ENCODE measurements at regions not wholly inside any gene's neighbourhood (a gene's known extent, or its start where the extent isn't known, plus 50 kb on each side); places are given as distances from the start of the nearest gene placed in this dataset.

DNA sequence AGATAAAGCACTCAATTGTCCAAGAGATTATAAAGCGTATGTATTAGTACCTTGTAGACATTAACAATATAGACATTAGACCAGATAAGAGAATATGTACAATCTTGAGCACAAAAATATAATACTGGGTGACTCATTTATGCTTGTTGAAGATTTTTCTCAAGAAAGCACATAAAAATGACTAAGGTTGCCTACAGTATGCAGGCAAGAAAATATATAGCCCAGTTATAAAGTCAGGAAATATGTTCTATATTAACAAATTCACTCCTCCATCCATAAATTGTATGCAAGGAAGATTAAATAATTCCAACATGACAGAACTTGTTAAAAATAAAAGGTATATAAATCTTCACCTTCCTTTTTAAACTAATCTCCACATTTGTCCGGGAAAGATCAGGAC is 356.4 kb upstream of the SLC39A10 start:
- Histone ChIP-seq H3K27me3 (replicated peaks; ENCODE audit: insufficient read depth) (no peaks in the 10 kb centered on the region), H3K27ac (no peak overlapping the region), H3K4me1 (ENCODE audit: control insufficient read depth in 1 of 2, low read depth in 2 of 2) (no peaks in the 10 kb centered on the region), H3K36me3 (no peaks in the 10 kb centered on the region), H3K4me3 (no peak overlapping the region), H3K9me3 (no peaks in the 10 kb centered on the region)
- TF ChIP-seq, protein P1, sequence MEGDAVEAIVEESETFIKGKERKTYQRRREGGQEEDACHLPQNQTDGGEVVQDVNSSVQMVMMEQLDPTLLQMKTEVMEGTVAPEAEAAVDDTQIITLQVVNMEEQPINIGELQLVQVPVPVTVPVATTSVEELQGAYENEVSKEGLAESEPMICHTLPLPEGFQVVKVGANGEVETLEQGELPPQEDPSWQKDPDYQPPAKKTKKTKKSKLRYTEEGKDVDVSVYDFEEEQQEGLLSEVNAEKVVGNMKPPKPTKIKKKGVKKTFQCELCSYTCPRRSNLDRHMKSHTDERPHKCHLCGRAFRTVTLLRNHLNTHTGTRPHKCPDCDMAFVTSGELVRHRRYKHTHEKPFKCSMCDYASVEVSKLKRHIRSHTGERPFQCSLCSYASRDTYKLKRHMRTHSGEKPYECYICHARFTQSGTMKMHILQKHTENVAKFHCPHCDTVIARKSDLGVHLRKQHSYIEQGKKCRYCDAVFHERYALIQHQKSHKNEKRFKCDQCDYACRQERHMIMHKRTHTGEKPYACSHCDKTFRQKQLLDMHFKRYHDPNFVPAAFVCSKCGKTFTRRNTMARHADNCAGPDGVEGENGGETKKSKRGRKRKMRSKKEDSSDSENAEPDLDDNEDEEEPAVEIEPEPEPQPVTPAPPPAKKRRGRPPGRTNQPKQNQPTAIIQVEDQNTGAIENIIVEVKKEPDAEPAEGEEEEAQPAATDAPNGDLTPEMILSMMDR (IDR thresholded peaks at IDR 0.05): no peak
- ATAC-seq (ENCODE audit: insufficient number of reproducible peaks, low FRiP score, low read depth): no peak
- no peak for DNase-seq (ENCODE audit: low spot score)

DNA sequence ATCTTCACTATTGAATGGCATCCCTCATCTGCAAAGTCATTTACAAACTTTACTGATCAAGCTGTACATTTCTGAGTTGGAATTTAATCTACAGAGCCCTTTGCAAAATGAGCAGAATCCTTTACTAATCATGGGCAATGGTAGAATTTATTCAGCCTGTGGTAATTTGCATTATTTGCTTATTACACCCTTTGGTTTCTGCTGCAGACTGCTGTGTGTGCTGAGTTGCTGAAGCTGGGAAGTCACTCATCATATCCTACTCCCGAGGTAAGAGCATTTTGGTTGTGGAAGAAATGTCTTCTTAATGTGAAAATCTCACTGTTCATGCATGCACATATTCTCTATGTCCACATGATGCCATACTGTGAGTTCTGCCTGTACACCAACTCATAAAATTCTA is 357.4 kb upstream of the SLC39A10 start:
- ATAC-seq (ENCODE audit: insufficient number of reproducible peaks, low FRiP score, low read depth): no peak
- no peaks in the 10 kb centered on the region for H3K4me1 ChIP-seq (ENCODE audit: control insufficient read depth in 1 of 2, low read depth in 2 of 2)
- H3K27ac ChIP-seq: no peak overlapping the region
- H3K27me3 ChIP-seq (replicated peaks; ENCODE audit: insufficient read depth): no peaks in the 10 kb centered on the region
- no peak for DNase-seq (ENCODE audit: low spot score)
- TF ChIP-seq, protein P1 (IDR thresholded peaks at IDR 0.05): no peak
- no peaks in the 10 kb centered on the region for H3K36me3 ChIP-seq
- no peaks in the 10 kb centered on the region for H3K9me3 ChIP-seq
- H3K4me3 ChIP-seq: no peak overlapping the region

DNA sequence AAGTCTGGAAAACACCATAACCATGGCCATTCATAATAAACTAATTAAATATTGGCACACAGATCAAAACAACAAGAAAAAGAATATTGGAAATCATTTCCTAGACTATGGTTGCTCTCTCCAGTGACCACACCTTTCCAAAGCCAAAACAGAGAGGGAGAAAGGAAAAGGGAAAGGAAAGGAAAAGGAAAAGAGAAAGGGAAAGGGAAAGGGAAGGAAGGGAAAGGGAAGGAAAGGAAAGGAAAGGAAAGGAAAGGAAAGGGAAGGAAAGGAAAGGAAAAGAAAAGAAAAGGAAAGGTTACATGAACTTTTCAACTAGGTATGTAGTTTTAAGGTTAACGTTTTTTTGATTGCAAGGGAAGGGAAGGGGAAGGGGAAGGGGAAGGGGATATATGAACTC is 360.5 kb upstream of the SLC39A10 start:
- ATAC-seq (ENCODE audit: insufficient number of reproducible peaks, low FRiP score, low read depth) (no peak), DNase-seq (ENCODE audit: low spot score) (no peak)
- Histone ChIP-seq H3K4me3 (no peak overlapping the region), H3K9me3 (no peaks in the 10 kb centered on the region), H3K27me3 (replicated peaks; ENCODE audit: insufficient read depth) (no peaks in the 10 kb centered on the region), H3K4me1 (ENCODE audit: control insufficient read depth in 1 of 2, low read depth in 2 of 2) (no peaks in the 10 kb centered on the region), H3K27ac (no peak overlapping the region), H3K36me3 (no peaks in the 10 kb centered on the region)
- TF ChIP-seq, protein P1 (IDR thresholded peaks at IDR 0.05): no peak

DNA sequence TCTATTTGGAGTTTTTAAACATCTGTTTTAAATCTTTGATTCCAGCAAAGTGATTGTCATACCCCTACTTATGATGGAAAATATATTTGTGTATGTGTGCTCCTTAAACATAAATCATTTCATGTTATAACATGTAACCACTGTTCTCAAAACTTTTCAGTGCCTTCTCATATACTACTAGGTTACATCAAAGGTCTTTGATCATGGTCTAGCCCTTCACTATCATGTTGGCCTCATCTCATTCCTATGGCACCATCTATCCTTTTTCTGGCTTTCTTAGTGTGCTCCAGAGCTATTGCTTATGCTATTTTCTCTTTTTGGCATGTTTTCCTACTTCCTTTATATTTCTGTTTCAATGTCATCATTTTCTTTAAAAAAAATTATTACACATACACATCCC is 367.9 kb upstream of the SLC39A10 start:
- TF ChIP-seq, protein P1 (IDR thresholded peaks at IDR 0.05): no peak
- ATAC-seq (ENCODE audit: insufficient number of reproducible peaks, low FRiP score, low read depth): no peak

DNA sequence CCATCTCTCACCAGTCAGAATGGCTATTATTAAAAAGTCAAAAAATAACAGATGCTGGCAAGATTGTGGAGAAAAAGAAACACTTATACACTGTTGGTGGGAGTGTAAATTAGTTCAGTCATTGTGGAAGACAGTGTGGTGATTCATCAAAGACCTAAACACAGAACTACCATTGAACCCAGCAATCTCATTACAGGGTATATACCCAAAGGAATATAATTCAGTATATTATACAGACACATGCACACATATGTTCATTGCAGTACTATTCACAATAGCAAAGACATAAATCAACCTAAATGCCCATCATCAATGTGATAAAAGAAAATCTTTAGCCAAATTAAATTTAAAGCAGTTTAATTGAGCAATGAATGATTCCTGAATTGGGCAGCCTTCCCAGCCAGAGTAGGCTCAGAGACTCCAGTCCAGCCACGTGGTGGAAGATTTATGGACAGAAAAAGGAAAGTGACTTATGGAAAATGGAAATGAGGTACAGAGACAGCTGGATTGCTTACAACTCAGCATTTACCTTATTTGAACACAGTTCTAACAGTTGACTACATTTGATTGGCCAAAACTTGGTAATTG is 377.1 kb upstream of the SLC39A10 start:
- Histone ChIP-seq H3K27me3 (replicated peaks; ENCODE audit: insufficient read depth) (no peaks in the 10 kb centered on the region), H3K4me1 (ENCODE audit: control insufficient read depth in 1 of 2, low read depth in 2 of 2) (no peaks in the 10 kb centered on the region), H3K9me3 (no peaks in the 10 kb centered on the region), H3K36me3 (no peaks in the 10 kb centered on the region), H3K4me3 (no peak overlapping the region), H3K27ac (no peak overlapping the region)
- ATAC-seq (ENCODE audit: insufficient number of reproducible peaks, low FRiP score, low read depth) (no peak), DNase-seq (ENCODE audit: low spot score) (no peak)
- TF ChIP-seq, protein P1 (IDR thresholded peaks at IDR 0.05): no peak

More for the DNA sequence above, 367.9 kb upstream of the SLC39A10 start:
- Histone ChIP-seq H3K4me1 (ENCODE audit: control insufficient read depth in 1 of 2, low read depth in 2 of 2) (no peaks in the 10 kb centered on the region), H3K27ac (no peak overlapping the region), H3K4me3 (no peak overlapping the region), H3K27me3 (replicated peaks; ENCODE audit: insufficient read depth) (no peaks in the 10 kb centered on the region), H3K9me3 (no peaks in the 10 kb centered on the region), H3K36me3 (no peaks in the 10 kb centered on the region)
- no peak for DNase-seq (ENCODE audit: low spot score)

Measured in thoracic aorta (tissue), 2 donors.